ENCODE measurements at regions not wholly inside any gene's neighbourhood (a gene's known extent, or its start where the extent isn't known, plus 50 kb on each side); places are given as distances from the start of the nearest gene placed in this dataset.

DNA sequence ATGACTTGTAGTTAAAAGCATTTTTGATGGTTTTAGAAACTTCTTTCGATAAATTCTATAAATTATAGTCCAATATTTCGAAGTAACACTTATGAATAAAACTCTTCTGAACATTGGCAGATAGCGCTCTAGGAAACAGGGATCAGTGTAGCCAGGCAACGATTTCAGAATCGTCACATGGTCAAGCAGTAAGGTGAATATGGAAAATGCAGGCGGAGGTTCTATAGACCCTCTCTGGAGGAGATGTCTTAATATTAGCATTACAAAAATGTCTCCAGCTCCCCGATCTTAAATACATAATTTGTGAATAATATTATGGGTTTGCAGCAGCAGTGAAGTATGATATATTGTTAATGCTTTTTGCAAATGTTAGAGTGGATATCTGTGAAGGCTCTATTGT is 310.3 kb downstream of the SS18 start:
- Mint-ChIP-seq H3K4me3 (no peak overlapping the region), H3K27ac (no peak overlapping the region), H3K36me3 (ENCODE audit: low read depth) (no peaks in the 10 kb centered on the region), H3K9me3 (no peaks in the 10 kb centered on the region), H3K27me3 (ENCODE audit: low read depth) (no peaks in the 10 kb centered on the region), H3K4me1 (no peaks in the 10 kb centered on the region)
- TF ChIP-seq, protein P1, sequence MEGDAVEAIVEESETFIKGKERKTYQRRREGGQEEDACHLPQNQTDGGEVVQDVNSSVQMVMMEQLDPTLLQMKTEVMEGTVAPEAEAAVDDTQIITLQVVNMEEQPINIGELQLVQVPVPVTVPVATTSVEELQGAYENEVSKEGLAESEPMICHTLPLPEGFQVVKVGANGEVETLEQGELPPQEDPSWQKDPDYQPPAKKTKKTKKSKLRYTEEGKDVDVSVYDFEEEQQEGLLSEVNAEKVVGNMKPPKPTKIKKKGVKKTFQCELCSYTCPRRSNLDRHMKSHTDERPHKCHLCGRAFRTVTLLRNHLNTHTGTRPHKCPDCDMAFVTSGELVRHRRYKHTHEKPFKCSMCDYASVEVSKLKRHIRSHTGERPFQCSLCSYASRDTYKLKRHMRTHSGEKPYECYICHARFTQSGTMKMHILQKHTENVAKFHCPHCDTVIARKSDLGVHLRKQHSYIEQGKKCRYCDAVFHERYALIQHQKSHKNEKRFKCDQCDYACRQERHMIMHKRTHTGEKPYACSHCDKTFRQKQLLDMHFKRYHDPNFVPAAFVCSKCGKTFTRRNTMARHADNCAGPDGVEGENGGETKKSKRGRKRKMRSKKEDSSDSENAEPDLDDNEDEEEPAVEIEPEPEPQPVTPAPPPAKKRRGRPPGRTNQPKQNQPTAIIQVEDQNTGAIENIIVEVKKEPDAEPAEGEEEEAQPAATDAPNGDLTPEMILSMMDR (IDR thresholded peaks at IDR 0.05; ENCODE audit: unreplicated experiment in 3 of 3) = no peak

DNA sequence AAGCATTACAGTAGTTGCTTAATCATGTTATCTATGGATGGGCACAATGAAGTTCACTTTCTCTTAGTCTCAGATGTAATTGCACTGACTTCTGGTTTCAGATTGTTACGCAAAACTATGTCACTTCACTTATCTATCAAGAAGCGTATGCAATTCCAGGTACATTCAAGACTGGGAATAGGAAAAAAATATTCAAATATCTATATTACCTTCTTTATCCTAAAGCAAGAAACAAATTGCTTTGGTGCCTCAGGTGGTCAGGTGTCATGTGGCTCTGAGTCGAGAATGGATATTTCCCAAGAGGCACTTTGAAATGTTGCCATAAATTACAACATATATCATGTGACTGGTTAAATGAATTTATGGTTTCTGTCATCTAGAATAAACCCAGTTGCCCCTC is 318.6 kb downstream of the SS18 start:
- no peaks in the 10 kb centered on the region for H3K9me3 Mint-ChIP-seq
- TF ChIP-seq, protein P1 (IDR thresholded peaks at IDR 0.05; ENCODE audit: unreplicated experiment in 3 of 3) = no peak
- H3K27me3 Mint-ChIP-seq (ENCODE audit: low read depth) = no peaks in the 10 kb centered on the region
- H3K4me3 Mint-ChIP-seq = no peak overlapping the region
- H3K36me3 Mint-ChIP-seq (ENCODE audit: low read depth) = no peaks in the 10 kb centered on the region
- no peak overlapping the region for H3K27ac Mint-ChIP-seq
- H3K4me1 Mint-ChIP-seq = no peaks in the 10 kb centered on the region

DNA sequence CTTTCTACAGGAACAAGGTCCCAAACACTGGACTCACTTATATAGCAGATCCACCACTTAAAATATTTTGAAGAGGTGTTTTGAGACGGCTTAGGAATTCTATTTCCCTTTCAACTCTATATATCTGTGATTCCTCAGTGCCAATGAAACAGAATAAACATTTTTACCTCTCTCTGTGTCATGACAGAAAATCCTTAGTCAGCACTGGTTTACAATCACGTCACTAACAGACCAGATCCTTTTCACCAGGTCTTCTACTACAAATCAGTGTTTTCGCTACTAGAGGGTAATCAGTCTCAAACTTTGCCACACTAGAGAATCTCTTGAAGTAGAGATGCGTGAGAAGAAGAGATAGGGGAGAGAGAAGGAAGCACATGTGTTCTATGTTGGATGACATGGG is 325.6 kb downstream of the SS18 start:
- H3K4me1 Mint-ChIP-seq = no peaks in the 10 kb centered on the region
- peaks cover 4% of the 10 kb centered on the region for H3K27me3 Mint-ChIP-seq (ENCODE audit: low read depth)
- H3K4me3 Mint-ChIP-seq = no peak overlapping the region
- no peak overlapping the region for H3K27ac Mint-ChIP-seq
- H3K36me3 Mint-ChIP-seq (ENCODE audit: low read depth) = no peaks in the 10 kb centered on the region
- TF ChIP-seq, protein P1 (IDR thresholded peaks at IDR 0.05; ENCODE audit: unreplicated experiment in 3 of 3) = no peak
- H3K9me3 Mint-ChIP-seq = no peaks in the 10 kb centered on the region

DNA sequence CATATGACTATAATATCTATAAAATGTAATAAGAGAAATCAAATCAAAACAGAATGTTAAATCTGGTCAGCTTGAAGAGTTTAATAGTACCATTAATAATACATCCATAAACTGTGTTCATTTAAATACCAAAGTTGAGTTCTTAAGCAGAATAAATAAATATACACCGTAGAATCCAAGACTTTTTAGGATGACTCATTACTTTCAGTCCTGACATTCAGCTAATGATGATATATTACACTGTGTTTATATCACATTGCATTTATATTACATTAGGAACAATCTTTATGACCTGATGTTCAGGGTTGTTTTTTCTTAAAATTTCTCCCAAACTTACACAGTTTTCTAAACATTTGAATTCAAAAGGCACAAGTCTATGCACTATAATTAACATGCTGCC is 331.3 kb downstream of the SS18 start:
- Mint-ChIP-seq H3K4me3 (no peak overlapping the region), H3K4me1 (no peaks in the 10 kb centered on the region)
- TF ChIP-seq, protein P1 (IDR thresholded peaks at IDR 0.05; ENCODE audit: unreplicated experiment in 3 of 3) = no peak

DNA sequence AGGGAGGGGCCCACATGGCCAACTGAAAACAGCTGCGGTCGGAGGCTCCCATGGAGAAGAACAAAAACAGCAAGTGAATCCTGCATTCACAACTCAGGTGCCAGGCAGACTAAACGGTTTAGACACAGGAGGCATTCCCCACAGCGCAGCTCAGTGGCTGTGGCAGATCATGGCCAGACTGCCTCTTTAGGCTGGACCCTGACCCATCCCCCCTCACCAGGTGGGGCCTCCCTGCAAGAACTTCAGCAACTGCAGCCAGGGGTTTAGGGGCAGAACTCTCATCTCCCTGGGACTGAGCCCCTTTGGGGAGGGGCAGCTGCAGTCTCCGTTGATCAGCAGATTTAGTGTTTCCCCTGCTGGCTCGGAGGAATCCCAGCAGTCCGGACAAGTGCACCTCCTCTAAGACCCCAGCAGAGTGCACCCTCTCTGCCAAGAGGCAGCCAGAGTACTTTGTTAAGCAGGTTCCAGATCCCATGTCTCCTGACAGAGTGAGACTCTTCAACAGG is 346.7 kb downstream of the SS18 start:
- TF ChIP-seq, protein P1 (IDR thresholded peaks at IDR 0.05; ENCODE audit: unreplicated experiment in 3 of 3) = no peak
- peaks cover 26% of the 10 kb centered on the region for H3K4me1 Mint-ChIP-seq
- H3K4me3 Mint-ChIP-seq = no peak overlapping the region
- no peak overlapping the region for H3K27ac Mint-ChIP-seq
- no peaks in the 10 kb centered on the region for H3K27me3 Mint-ChIP-seq (ENCODE audit: low read depth)
- peaks cover 21% of the 10 kb centered on the region for H3K9me3 Mint-ChIP-seq
- peaks cover 9% of the 10 kb centered on the region for H3K36me3 Mint-ChIP-seq (ENCODE audit: low read depth)

More for the DNA sequence above, 331.3 kb downstream of the SS18 start:
- no peak overlapping the region for H3K27ac Mint-ChIP-seq
- H3K9me3 Mint-ChIP-seq = no peaks in the 10 kb centered on the region
- no peaks in the 10 kb centered on the region for H3K36me3 Mint-ChIP-seq (ENCODE audit: low read depth)
- no peaks in the 10 kb centered on the region for H3K27me3 Mint-ChIP-seq (ENCODE audit: low read depth)

DNA sequence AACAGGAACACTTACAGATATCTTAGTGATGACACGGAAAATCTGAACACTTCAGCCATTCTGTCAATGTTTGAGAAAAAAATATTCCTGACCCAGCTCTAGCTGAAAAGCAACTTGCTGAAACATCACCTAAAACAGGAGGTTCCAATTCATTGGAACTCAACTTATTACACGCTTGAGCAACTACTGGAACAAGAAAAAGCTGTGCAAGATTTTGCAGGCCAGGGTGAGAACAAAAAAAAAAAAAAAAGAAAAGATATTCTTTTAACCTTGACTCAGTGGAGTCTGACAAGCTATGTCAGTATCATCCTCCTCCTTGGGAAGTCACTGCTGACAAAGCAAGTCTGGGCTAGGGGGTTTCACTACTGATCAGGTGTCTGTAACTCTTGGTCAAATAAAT is 351.0 kb downstream of the SS18 start:
- Mint-ChIP-seq H3K4me3 (no peak overlapping the region), H3K9me3 (no peaks in the 10 kb centered on the region), H3K27ac (peak overlapping the region in 1 of 3 experiments; percentile 70), H3K27me3 (ENCODE audit: low read depth) (no peaks in the 10 kb centered on the region), H3K4me1 (peaks cover 64% of the 10 kb centered on the region), H3K36me3 (ENCODE audit: low read depth) (no peaks in the 10 kb centered on the region)
- TF ChIP-seq, protein P1 (IDR thresholded peaks at IDR 0.05; ENCODE audit: unreplicated experiment in 3 of 3) = no peak
